ENCODE measurements at regions not wholly inside any gene's neighbourhood (a gene's known extent, or its start where the extent isn't known, plus 50 kb on each side); places are given as distances from the start of the nearest gene placed in this dataset.

DNA sequence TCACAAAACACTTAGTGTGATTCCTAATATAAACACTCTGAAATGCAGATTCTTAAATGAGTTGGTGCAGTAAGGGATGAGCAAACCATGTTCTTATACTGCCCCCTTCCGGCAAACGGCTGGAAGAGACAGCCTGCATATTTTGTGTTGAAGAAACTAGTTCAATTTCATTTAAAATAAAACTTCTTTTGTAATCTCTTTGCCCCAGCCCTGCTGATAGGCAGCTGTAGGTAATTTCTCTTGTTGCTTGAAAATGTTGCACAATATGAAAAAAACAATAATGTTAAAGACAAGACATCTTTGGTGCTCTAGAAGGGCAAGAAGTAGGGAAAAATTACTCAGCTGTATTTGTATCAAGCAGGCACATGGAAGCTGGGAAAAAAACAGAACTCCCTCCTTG, 89.7 kb upstream of the CCNG1 start:
- in situ Hi-C loops (cut with HindIII; ENCODE audit: low pct_unique_long_range_greater_than_20kb, low sequenced_read_pairs) (no loop called here), intact Hi-C loops (cut with micrococcal nuclease; ENCODE audit: unreplicated experiment) (loop anchor here (2.0 to 5.0 kb wide), 2 partner anchors 1497 to 1805 kb away; no protein-coding TSS in a partner anchor)
- H3K4me1 ChIP-seq (ENCODE audit: control insufficient read depth, insufficient read depth, low read length), result no peaks in the 10 kb centered on the region
- no peak overlapping the region for H3K4me3 ChIP-seq (ENCODE audit: low read depth in 2 of 2, low read length in 2 of 2)
- no TSS peak for BruUV-seq (replicated peaks)
- DNase-seq (ENCODE audit: low read depth, low spot score) (peak; percentile 42), ATAC-seq (peak; percentile 84)
- CTCF ChIA-PET, result interaction anchor here (0.6 to 0.7 kb wide), 4 partner anchors 52 to 1501 kb away, joined by 4 to 8 read pairs (median 5); no protein-coding TSS in a partner anchor
- no peaks in the 10 kb centered on the region for H3K36me3 ChIP-seq (ENCODE audit: control insufficient read depth, insufficient read depth, low read length)
- TF ChIP-seq CTCF (IDR thresholded peaks at IDR 0.05) (peak; percentile 82; the same call in 1 of the 2 replicates), REST (IDR thresholded peaks at IDR 0.05; ENCODE audit: insufficient read depth in 1 of 2, low read depth in 2 of 2, low read length in 1 of 2) (no peak)
- no peaks in the 10 kb centered on the region for H3K9me3 ChIP-seq (ENCODE audit: control insufficient read depth, insufficient read depth, low read depth, low read length)
- POLR2A ChIA-PET, result no interaction called here
- H3K27me3 ChIP-seq (ENCODE audit: control insufficient read depth, insufficient read depth, low read length), result no peaks in the 10 kb centered on the region
- H3K27ac ChIP-seq (ENCODE audit: low read length), result no peak overlapping the region

DNA sequence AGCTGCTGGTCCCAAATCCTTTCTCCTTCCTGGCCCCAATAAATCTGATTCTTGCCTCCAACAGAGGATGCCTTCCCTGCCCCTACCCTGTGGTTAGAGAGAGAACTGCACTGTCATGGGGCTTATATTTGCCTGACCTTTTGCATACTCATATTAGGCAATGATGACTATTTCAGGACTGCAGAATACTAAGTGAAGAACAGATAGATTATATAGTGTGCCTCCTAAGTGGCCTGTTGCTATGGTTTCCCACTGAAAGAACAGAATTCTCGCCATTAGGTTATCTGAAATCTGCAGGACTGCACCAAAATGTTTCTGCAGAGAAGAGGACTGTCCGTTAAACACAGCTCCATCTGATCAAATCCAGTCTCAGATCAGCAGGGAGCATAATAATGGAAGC, 87.3 kb upstream of the CCNG1 start:
- ATAC-seq (no peak), DNase-seq (ENCODE audit: low read depth, low spot score) (no peak)
- no peaks in the 10 kb centered on the region for H3K36me3 ChIP-seq (ENCODE audit: control insufficient read depth, insufficient read depth, low read length)
- intact Hi-C loops (cut with micrococcal nuclease; ENCODE audit: unreplicated experiment) (no loop called here), in situ Hi-C loops (cut with HindIII; ENCODE audit: low pct_unique_long_range_greater_than_20kb, low sequenced_read_pairs) (no loop called here)
- no TSS peak for BruUV-seq (replicated peaks)
- ChIA-PET POLR2A (no interaction called here), CTCF (no interaction called here)
- no peaks in the 10 kb centered on the region for H3K4me1 ChIP-seq (ENCODE audit: control insufficient read depth, insufficient read depth, low read length)
- no peaks in the 10 kb centered on the region for H3K9me3 ChIP-seq (ENCODE audit: control insufficient read depth, insufficient read depth, low read depth, low read length)
- TF ChIP-seq POLR2AphosphoS5 (IDR thresholded peaks at IDR 0.05; ENCODE audit: low read depth, low read length), result no peak
- TF ChIP-seq SIN3A (IDR thresholded peaks at IDR 0.05; ENCODE audit: borderline replicate concordance, insufficient read depth, low read depth, low read length), result no peak
- TF ChIP-seq CTCF (IDR thresholded peaks at IDR 0.05), result no peak
- TF ChIP-seq TCF7L2 (IDR thresholded peaks at IDR 0.05; ENCODE audit: low read depth, low read length), result no peak
- TF ChIP-seq REST (IDR thresholded peaks at IDR 0.05; ENCODE audit: insufficient read depth in 1 of 2, low read depth in 2 of 2, low read length in 1 of 2), result no peak
- H3K4me3 ChIP-seq (ENCODE audit: low read depth in 2 of 2, low read length in 2 of 2), result no peak overlapping the region
- H3K27ac ChIP-seq (ENCODE audit: low read length), result no peak overlapping the region
- no peaks in the 10 kb centered on the region for H3K27me3 ChIP-seq (ENCODE audit: control insufficient read depth, insufficient read depth, low read length)

All from Panc1 (cell line).